ENCODE measurements at regions not wholly inside any gene's neighbourhood (a gene's known extent, or its start where the extent isn't known, plus 50 kb on each side); places are given as distances from the start of the nearest gene placed in this dataset.

GRCh38 chr15:79219393-79220056 lies 63.0 kb upstream of the ANKRD34C start:
- no peak overlapping the region for H3K4me3 ChIP-seq (ENCODE audit: low read length)
- WGBS, 2 experiments (ENCODE audit: insufficient coverage in 1 of 2, insufficient read length in 1 of 2), result 79 to 82% methylated on average over 2 to 4 of the region's 4 CpGs

GRCh38 chr15:79218588-79219200 lies 63.8 kb upstream of the ANKRD34C start:
- no peak for DNase-seq
- Mint-ChIP-seq H3K4me1 (no peaks in the 10 kb centered on the region), H3K36me3 (ENCODE audit: low read depth) (no peaks in the 10 kb centered on the region), H3K9me3 (no peaks in the 10 kb centered on the region), H3K4me3 (no peak overlapping the region), H3K27ac (no peak overlapping the region), H3K27me3 (ENCODE audit: insufficient read depth) (peaks cover 8% of the 10 kb centered on the region)
- Histone ChIP-seq H3K27ac (ENCODE audit: low read depth, low read length) (no peak overlapping the region), H3K4me3 (ENCODE audit: low read length) (no peak overlapping the region), H3K9ac (ENCODE audit: extremely low read depth, low read length, poor library complexity, severe bottlenecking) (no peak overlapping the region), H3K27me3 (ENCODE audit: control insufficient read depth, insufficient read depth, low read length, poor library complexity, severe bottlenecking) (no peaks in the 10 kb centered on the region), H3K9me3 (ENCODE audit: control insufficient read depth, low read length) (no peaks in the 10 kb centered on the region), H3K36me3 (ENCODE audit: control insufficient read depth, insufficient read depth, low read length) (no peaks in the 10 kb centered on the region), H3K4me1 (ENCODE audit: control insufficient read depth, insufficient read depth, low read length) (no peaks in the 10 kb centered on the region)
- TF ChIP-seq CTCF (conservative IDR thresholded peaks at IDR 0.05), result peak; percentile 57
- WGBS, 2 experiments (ENCODE audit: insufficient coverage in 1 of 2, insufficient read length in 1 of 2), result 84 to 87% methylated on average over 4 of the region's 5 CpGs

More at GRCh38 chr15:79219393-79220056, 63.0 kb upstream of the ANKRD34C start:
- H3K27me3 Mint-ChIP-seq (ENCODE audit: insufficient read depth), result peaks cover 8% of the 10 kb centered on the region
- no peaks in the 10 kb centered on the region for H3K9me3 Mint-ChIP-seq
- H3K27me3 ChIP-seq (ENCODE audit: control insufficient read depth, insufficient read depth, low read length, poor library complexity, severe bottlenecking), result no peaks in the 10 kb centered on the region
- H3K9me3 ChIP-seq (ENCODE audit: control insufficient read depth, low read length), result no peaks in the 10 kb centered on the region
- H3K36me3 ChIP-seq (ENCODE audit: control insufficient read depth, insufficient read depth, low read length), result no peaks in the 10 kb centered on the region
- TF ChIP-seq CTCF (conservative IDR thresholded peaks at IDR 0.05), result no peak
- H3K27ac Mint-ChIP-seq, result no peak overlapping the region
- H3K4me1 Mint-ChIP-seq, result no peaks in the 10 kb centered on the region
- no peak overlapping the region for H3K9ac ChIP-seq (ENCODE audit: extremely low read depth, low read length, poor library complexity, severe bottlenecking)
- DNase-seq, result no peak
- H3K4me3 Mint-ChIP-seq, result no peak overlapping the region
- no peak overlapping the region for H3K27ac ChIP-seq (ENCODE audit: low read depth, low read length)
- H3K4me1 ChIP-seq (ENCODE audit: control insufficient read depth, insufficient read depth, low read length), result no peaks in the 10 kb centered on the region
- no peaks in the 10 kb centered on the region for H3K36me3 Mint-ChIP-seq (ENCODE audit: low read depth)

GRCh38 chr15:79213650-79214049 lies 68.9 kb upstream of the ANKRD34C start:
- H3K27ac Mint-ChIP-seq, result no peak overlapping the region
- H3K36me3 Mint-ChIP-seq (ENCODE audit: low read depth), result no peaks in the 10 kb centered on the region
- no peak overlapping the region for H3K4me3 Mint-ChIP-seq
- no peaks in the 10 kb centered on the region for H3K9me3 ChIP-seq (ENCODE audit: control insufficient read depth, low read length)
- no peak for TF ChIP-seq CTCF (conservative IDR thresholded peaks at IDR 0.05)
- peaks cover 4% of the 10 kb centered on the region for H3K4me1 ChIP-seq (ENCODE audit: control insufficient read depth, insufficient read depth, low read length)
- H3K27ac ChIP-seq (ENCODE audit: low read depth, low read length), result no peak overlapping the region
- H3K27me3 ChIP-seq (ENCODE audit: control insufficient read depth, insufficient read depth, low read length, poor library complexity, severe bottlenecking), result no peaks in the 10 kb centered on the region
- WGBS, 2 experiments (ENCODE audit: insufficient coverage in 1 of 2, insufficient read length in 1 of 2), result 66 to 84% methylated on average over 2 to 3 of the region's 3 CpGs
- no peak for DNase-seq
- H3K4me1 Mint-ChIP-seq, result peaks cover 7% of the 10 kb centered on the region
- H3K4me3 ChIP-seq (ENCODE audit: low read length), result no peak overlapping the region
- H3K9ac ChIP-seq (ENCODE audit: extremely low read depth, low read length, poor library complexity, severe bottlenecking), result no peak overlapping the region
- H3K9me3 Mint-ChIP-seq, result no peaks in the 10 kb centered on the region
- no peaks in the 10 kb centered on the region for H3K27me3 Mint-ChIP-seq (ENCODE audit: insufficient read depth)
- no peaks in the 10 kb centered on the region for H3K36me3 ChIP-seq (ENCODE audit: control insufficient read depth, insufficient read depth, low read length)

Measured in endodermal cell (in vitro differentiated cells).